PC-3 (cell line): ENCODE measurements at regions not wholly inside any gene's neighbourhood (a gene's known extent, or its start where the extent isn't known, plus 50 kb on each side); places are given as distances from the start of the nearest gene placed in this dataset.

ENCODE experiments used
- ATAC-seq: fragments of 200-7000 bp; cut with Tn5 transposase; 2 replicates; pipeline ENCODE4 v1.9.1; 2020; ENCODE audit warnings: mild to moderate bottlenecking, moderate library complexity
- BruUV-seq: library from RNA; stranded (reverse); fragments of 400-500 nt; replicated peaks from 2 replicates; lab custom pipeline; 2021; lab: Mats Ljungman, UMichigan
- CTCF ChIA-PET: fragments of 300-600 bp; sonication (Branson Sonifier 250); formaldehyde crosslinking; loops from one replicate; lab custom pipeline; 2022; ENCODE audit warnings: antibody characterized with exemption; lab: Charles Lee
- POLR2A ChIA-PET: fragments of 300-600 bp; sonication (Branson Sonifier 250); formaldehyde crosslinking; loops from one replicate; lab custom pipeline; 2022; ENCODE audit warnings: antibody characterized with exemption; ENCODE audit not compliant: unreplicated experiment; lab: Charles Lee
- DNase-seq: peaks from one replicate; pipeline ENCODE4 v3.0.0-alpha.2; 2015
- H2AFZ ChIP-seq: fragments of 300-600 bp; sonication (generic); 2 replicates; pipeline ENCODE4 v1.6.0; 2016; ENCODE audit warnings: antibody characterized with exemption, low read length
- H3F3A ChIP-seq: fragments of 300-600 bp; sonication (generic); one replicate; pipeline ENCODE4 v1.6.0; 2017; ENCODE audit warnings: antibody characterized with exemption, low read length, control low read depth, mild to moderate bottlenecking; ENCODE audit not compliant: unreplicated experiment
- H3K27ac ChIP-seq: fragments of 300-600 bp; sonication (generic); 2 replicates; pipeline ENCODE4 v1.5.1; 2016; ENCODE audit warnings: mild to moderate bottlenecking, low read length
- H3K27me3 ChIP-seq: fragments of 300-600 bp; sonication (generic); 2 replicates; pipeline ENCODE4 v1.6.1; 2016; ENCODE audit warnings: low read length, mixed read lengths
- H3K36me3 ChIP-seq: fragments of 300-600 bp; sonication (generic); 2 replicates; pipeline ENCODE4 v1.6.1; 2016; ENCODE audit warnings: low read depth, mixed run types, low read length, mixed read lengths
- H3K4me1 ChIP-seq: fragments of 300-600 bp; sonication (generic); 2 replicates; pipeline ENCODE4 v1.5.1; 2016; ENCODE audit warnings: low read length; ENCODE audit not compliant: insufficient read depth
- H3K4me2 ChIP-seq: fragments of 300-600 bp; sonication (generic); 2 replicates; pipeline ENCODE4 v1.6.0; 2016; ENCODE audit warnings: low read length
- H3K4me3 ChIP-seq: fragments of 300-600 bp; sonication (generic); 2 replicates; pipeline ENCODE4 v1.5.1; 2016; ENCODE audit warnings: mild to moderate bottlenecking, low read length, mixed read lengths
- H3K79me2 ChIP-seq: fragments of 300-600 bp; sonication (generic); 2 replicates; pipeline ENCODE4 v1.6.1; 2017; ENCODE audit warnings: low read length, mixed read lengths
- H3K9ac ChIP-seq: fragments of 300-600 bp; sonication (generic); 2 replicates; pipeline ENCODE4 v1.6.0; 2016; ENCODE audit warnings: mild to moderate bottlenecking, low read length
- H3K9me2 ChIP-seq: fragments of 300-600 bp; sonication (generic); replicated peaks from 2 replicates; pipeline ENCODE4 v1.6.1; 2016; ENCODE audit warnings: mixed run types, low read length, mixed read lengths
- H3K9me3 ChIP-seq: fragments of 300-600 bp; sonication (generic); 2 replicates; pipeline ENCODE4 v1.6.1; 2016; ENCODE audit warnings: low read length, mixed read lengths
- H4K20me1 ChIP-seq: fragments of 300-600 bp; sonication (generic); 2 replicates; pipeline ENCODE4 v1.6.1; 2016; ENCODE audit warnings: low read length, mixed read lengths
- EZH2 ChIP-seq: fragments of 300-600 bp; sonication (generic); IDR thresholded peaks from one replicate; pipeline ENCODE4 v1.6.1; 2017; ENCODE audit warnings: antibody characterized with exemption, mild to moderate bottlenecking, low read length; ENCODE audit not compliant: unreplicated experiment
- EZH2phosphoT487 ChIP-seq: fragments of 300-600 bp; sonication (generic); IDR thresholded peaks from 2 replicates; pipeline ENCODE4 v1.6.1; 2018; ENCODE audit warnings: mild to moderate bottlenecking, antibody characterized with exemption, low read length, borderline replicate concordance
- intact Hi-C: fragments of 100-400 bp; cut with micrococcal nuclease; formaldehyde crosslinking; loops from 2 replicates; pipeline ENCODE4 v1.9.0; 2023
- TF ChIP-seq, protein P1 (sequence below): fragments of 300-600 bp; sonication (generic); conservative IDR thresholded peaks from 2 replicates; pipeline ENCODE4 v1.5.1; 2017; ENCODE audit warnings: antibody characterized with exemption, low read depth, mild to moderate bottlenecking, low read length

DNA sequence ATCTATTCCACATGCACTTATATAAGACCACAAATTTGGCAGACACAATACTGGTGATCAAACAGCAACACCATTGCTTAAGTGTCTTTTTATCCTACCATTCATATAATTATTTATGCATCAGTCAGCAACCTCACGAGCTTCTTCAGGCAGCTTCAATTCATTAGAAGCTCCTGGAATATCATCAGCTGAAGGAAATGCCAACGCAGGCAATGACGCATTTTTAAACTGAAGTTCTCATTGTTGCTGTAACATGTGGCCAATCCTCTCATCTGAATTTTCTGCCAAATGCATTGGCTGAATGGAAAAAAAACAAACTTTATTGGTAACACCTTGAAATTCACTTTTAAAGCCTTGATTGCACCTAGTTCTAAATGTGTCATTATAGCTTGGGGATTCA is 376.4 kb upstream of the RGMB start:
- DNase-seq (no peak), ATAC-seq (no peak)
- Histone ChIP-seq H3F3A (no peaks in the 10 kb centered on the region), H3K79me2 (no peaks in the 10 kb centered on the region), H3K27me3 (no peaks in the 10 kb centered on the region), H3K4me1 (no peaks in the 10 kb centered on the region), H3K4me2 (no peak overlapping the region), H2AFZ (no peak overlapping the region), H3K9ac (no peak overlapping the region), H3K27ac (no peak overlapping the region), H3K9me3 (no peaks in the 10 kb centered on the region), H3K36me3 (no peaks in the 10 kb centered on the region), H3K9me2 (no peaks in the 10 kb centered on the region), H3K4me3 (no peak overlapping the region), H4K20me1 (no peaks in the 10 kb centered on the region)
- intact Hi-C loops: no loop called here
- TF ChIP-seq EZH2 (no peak), EZH2phosphoT487 (no peak)
- TF ChIP-seq, protein P1, sequence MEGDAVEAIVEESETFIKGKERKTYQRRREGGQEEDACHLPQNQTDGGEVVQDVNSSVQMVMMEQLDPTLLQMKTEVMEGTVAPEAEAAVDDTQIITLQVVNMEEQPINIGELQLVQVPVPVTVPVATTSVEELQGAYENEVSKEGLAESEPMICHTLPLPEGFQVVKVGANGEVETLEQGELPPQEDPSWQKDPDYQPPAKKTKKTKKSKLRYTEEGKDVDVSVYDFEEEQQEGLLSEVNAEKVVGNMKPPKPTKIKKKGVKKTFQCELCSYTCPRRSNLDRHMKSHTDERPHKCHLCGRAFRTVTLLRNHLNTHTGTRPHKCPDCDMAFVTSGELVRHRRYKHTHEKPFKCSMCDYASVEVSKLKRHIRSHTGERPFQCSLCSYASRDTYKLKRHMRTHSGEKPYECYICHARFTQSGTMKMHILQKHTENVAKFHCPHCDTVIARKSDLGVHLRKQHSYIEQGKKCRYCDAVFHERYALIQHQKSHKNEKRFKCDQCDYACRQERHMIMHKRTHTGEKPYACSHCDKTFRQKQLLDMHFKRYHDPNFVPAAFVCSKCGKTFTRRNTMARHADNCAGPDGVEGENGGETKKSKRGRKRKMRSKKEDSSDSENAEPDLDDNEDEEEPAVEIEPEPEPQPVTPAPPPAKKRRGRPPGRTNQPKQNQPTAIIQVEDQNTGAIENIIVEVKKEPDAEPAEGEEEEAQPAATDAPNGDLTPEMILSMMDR: no peak
- BruUV-seq: no TSS peak
- ChIA-PET POLR2A (no interaction called here), CTCF (no interaction called here)

DNA sequence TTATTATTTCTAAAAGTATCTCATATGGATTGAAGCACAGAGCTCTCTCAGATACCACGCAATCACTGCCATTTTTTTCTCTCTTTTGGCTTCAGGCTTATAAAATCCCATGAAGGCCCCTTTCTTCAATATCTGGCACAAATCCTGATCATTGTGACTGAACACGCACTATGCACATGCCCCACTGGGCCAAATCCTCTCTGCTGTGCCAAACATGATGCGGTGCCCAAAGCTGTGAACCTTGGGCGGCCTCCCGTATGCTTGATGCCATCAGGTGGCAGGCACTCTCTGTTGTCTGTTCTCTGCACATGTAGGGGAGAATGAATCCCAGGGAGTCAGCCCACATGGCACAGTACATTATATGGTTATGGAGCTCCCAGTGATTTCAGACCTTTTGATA is 375.0 kb upstream of the RGMB start:
- Histone ChIP-seq H3K9me2 (no peaks in the 10 kb centered on the region), H3K36me3 (no peaks in the 10 kb centered on the region), H3K9ac (no peak overlapping the region), H3K4me1 (no peaks in the 10 kb centered on the region), H3K79me2 (no peaks in the 10 kb centered on the region), H3K4me2 (no peak overlapping the region), H3F3A (no peaks in the 10 kb centered on the region), H3K27me3 (no peaks in the 10 kb centered on the region), H4K20me1 (no peaks in the 10 kb centered on the region), H3K4me3 (no peak overlapping the region), H2AFZ (no peak overlapping the region), H3K9me3 (no peaks in the 10 kb centered on the region), H3K27ac (no peak overlapping the region)
- no TSS peak for BruUV-seq
- no peak for TF ChIP-seq EZH2phosphoT487
- no peak for TF ChIP-seq EZH2
- TF ChIP-seq, protein P1: no peak
- intact Hi-C loops: no loop called here
- POLR2A ChIA-PET: no interaction called here
- ATAC-seq: no peak
- CTCF ChIA-PET: no interaction called here
- DNase-seq: no peak

DNA sequence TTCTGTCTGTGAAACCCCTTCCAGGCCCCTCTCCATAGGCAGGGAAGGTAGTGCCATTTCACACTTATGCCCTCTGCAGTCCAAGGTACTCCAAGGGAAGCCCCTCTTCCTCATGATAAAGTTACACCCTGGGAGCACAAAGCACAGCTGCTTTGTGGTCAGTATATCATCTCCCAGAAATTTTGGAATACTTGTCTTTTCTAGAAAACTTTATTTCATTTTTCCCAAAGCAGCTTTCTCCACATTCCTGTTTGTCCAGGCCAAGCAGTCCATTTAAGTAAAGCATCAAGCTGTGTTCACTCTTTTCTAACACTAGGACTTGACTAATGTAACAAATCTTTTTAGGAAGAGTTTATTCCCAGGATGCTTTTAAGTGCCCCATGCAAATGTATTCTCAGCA is 371.8 kb upstream of the RGMB start:
- Histone ChIP-seq H3K79me2 (no peaks in the 10 kb centered on the region), H3K27me3 (no peaks in the 10 kb centered on the region), H3K9me3 (no peaks in the 10 kb centered on the region), H3K36me3 (no peaks in the 10 kb centered on the region), H2AFZ (no peak overlapping the region), H3K9me2 (no peaks in the 10 kb centered on the region), H3K27ac (no peak overlapping the region), H3K4me2 (no peak overlapping the region), H3F3A (no peaks in the 10 kb centered on the region), H4K20me1 (no peaks in the 10 kb centered on the region), H3K9ac (no peak overlapping the region), H3K4me3 (no peak overlapping the region), H3K4me1 (no peaks in the 10 kb centered on the region)
- BruUV-seq: no TSS peak
- ChIA-PET POLR2A (no interaction called here), CTCF (interaction anchor here (0.6 kb wide), 1 partner anchor 394 kb away, joined by 3 read pairs; no protein-coding TSS in a partner anchor)
- no peak for ATAC-seq
- intact Hi-C loops: no loop called here
- no peak for DNase-seq
- TF ChIP-seq EZH2phosphoT487: no peak
- no peak for TF ChIP-seq EZH2
- TF ChIP-seq, protein P1: no peak
